SK-N-SH (cell line): ENCODE measurements at regions not wholly inside any gene's neighbourhood (a gene's known extent, or its start where the extent isn't known, plus 50 kb on each side); places are given as distances from the start of the nearest gene placed in this dataset.

Experiments
- CTCF ChIA-PET: fragments of 300-600, 350-600 bp; formaldehyde crosslinking; extraction: SDS; loops from one replicate; lab custom pipeline; 2021; lab: Yijun Ruan, JAX
- POLR2A ChIA-PET: fragments of 350-600 bp; sonication (Branson Sonifier 250); formaldehyde crosslinking; extraction: SDS; loops from one replicate; lab custom pipeline; 2020; ENCODE audit warnings: antibody characterized with exemption, inconsistent platforms; lab: Yijun Ruan, JAX
- DNase-seq: peaks from one replicate; pipeline ENCODE4 v3.0.0; 2012
- H2AFZ ChIP-seq: fragments of 200-600 bp; sonication (generic); 2 replicates; pipeline ENCODE4 v1.8.1; 2016; ENCODE audit warnings: antibody characterized with exemption, mild to moderate bottlenecking, low read depth
- H3F3A ChIP-seq: fragments of 200-600 bp; sonication (generic); replicated peaks from 2 replicates; pipeline ENCODE3; 2016; ENCODE audit warnings: antibody characterized with exemption, mild to moderate bottlenecking; ENCODE audit not compliant: insufficient read depth
- H3K27ac ChIP-seq, 2 experiments: fragments of 200-500 bp in 1 of 2; fragments of 200-600 bp in 1 of 2; sonication (Bioruptor generic) in 1 of 2; sonication (generic), shearing (Covaris generic) in 1 of 2; 2 replicates each; pipeline versions ENCODE4 v1.5.1 to v1.6.1; 2014 to 2016; ENCODE audit warnings: low read depth in 2 of 2, inconsistent platforms in 1 of 2, low read length in 1 of 2, mild to moderate bottlenecking in 1 of 2, mixed read lengths in 1 of 2
- H3K27me3 ChIP-seq: fragments of 200-600 bp; sonication (generic), shearing (Covaris generic); 2 replicates; pipeline ENCODE4 v1.6.1; 2016; ENCODE audit warnings: mixed run types; ENCODE audit not compliant: insufficient read depth
- H3K36me3 ChIP-seq, 2 experiments: fragments of 200-500 bp in 1 of 2; fragments of 200-600 bp in 1 of 2; sonication (Bioruptor generic) in 1 of 2; sonication (generic) in 1 of 2; replicated peaks in 1 of 2; 2 replicates each; pipeline versions ENCODE3 to v1.5.1; 2014 to 2016; ENCODE audit warnings: low read length in 1 of 2, mild to moderate bottlenecking in 1 of 2; ENCODE audit not compliant: insufficient read depth in 2 of 2, control insufficient read depth in 1 of 2
- H3K4me1 ChIP-seq, 2 experiments: fragments of 200-500 bp in 1 of 2; fragments of 200-600 bp in 1 of 2; sonication (Bioruptor generic) in 1 of 2; sonication (generic), shearing (Covaris generic) in 1 of 2; 2 replicates each; pipeline versions ENCODE4 v1.5.1 to v1.6.1; 2014 to 2016; ENCODE audit warnings: low read depth in 1 of 2, low read length in 1 of 2, mixed run types in 1 of 2; ENCODE audit not compliant: insufficient read depth in 2 of 2, control insufficient read depth in 1 of 2
- H3K4me2 ChIP-seq: fragments of 200-600 bp; sonication (generic), shearing (Covaris generic); 2 replicates; pipeline ENCODE4 v1.6.1; 2017; ENCODE audit warnings: mixed run types
- H3K4me3 ChIP-seq, 2 experiments: fragments of 200-500 bp in 1 of 2; fragments of 200-600 bp in 1 of 2; sonication (Bioruptor generic) in 1 of 2; sonication (generic), shearing (Covaris generic) in 1 of 2; 2 replicates each; pipeline versions ENCODE4 v1.5.1 to v1.8.1; 2014 to 2016; ENCODE audit warnings: low read depth in 2 of 2, inconsistent platforms in 1 of 2, low read length in 1 of 2, mild to moderate bottlenecking in 1 of 2, mixed read lengths in 1 of 2, moderate library complexity in 1 of 2
- H3K79me2 ChIP-seq: fragments of 200-600 bp; sonication (generic); 2 replicates; pipeline ENCODE4 v1.8.1; 2017; ENCODE audit warnings: mild to moderate bottlenecking; ENCODE audit not compliant: insufficient read depth
- H3K9ac ChIP-seq: fragments of 200-600 bp; sonication (generic); 2 replicates; pipeline ENCODE4 v1.6.1; 2017; ENCODE audit warnings: mixed run types
- H3K9me2 ChIP-seq: fragments of 200-600 bp; sonication (generic); 2 replicates; pipeline ENCODE4 v1.6.1; 2017; ENCODE audit warnings: mixed run types
- H3K9me3 ChIP-seq: fragments of 200-600 bp; sonication (generic); 2 replicates; pipeline ENCODE4 v1.6.1; 2017; ENCODE audit warnings: mixed run types, mild to moderate bottlenecking, moderate library complexity
- H4K20me1 ChIP-seq: fragments of 200-600 bp; sonication (generic); 2 replicates; pipeline ENCODE4 v1.6.1; 2017; ENCODE audit warnings: mild to moderate bottlenecking, mixed run types; ENCODE audit not compliant: insufficient read depth
- CHD2 ChIP-seq: fragments of 150-350 bp; IDR thresholded peaks from 2 replicates; pipeline ENCODE4 v1.6.1; 2018; ENCODE audit warnings: low read length; ENCODE audit not compliant: partially characterized antibody
- ELF1 ChIP-seq: IDR thresholded peaks from 2 replicates; pipeline ENCODE4 v1.4.0; 2012
- EP300 ChIP-seq, 2 experiments: IDR thresholded peaks; 2 replicates each; pipeline versions ENCODE4 v1.4.0 to v1.6.1; 2012; ENCODE audit warnings: borderline replicate concordance in 1 of 2, low read depth in 1 of 2, low read length in 1 of 2
- EZH2phosphoT487 ChIP-seq: fragments of 200-600 bp; sonication (generic); IDR thresholded peaks from 2 replicates; pipeline ENCODE4 v1.6.1; 2017; ENCODE audit warnings: low read depth, mixed run types, mild to moderate bottlenecking, antibody characterized with exemption, moderate library complexity, borderline replicate concordance
- FOSL2 ChIP-seq: IDR thresholded peaks from 2 replicates; pipeline ENCODE4 v1.4.0; 2012; ENCODE audit warnings: low read depth, mild to moderate bottlenecking, moderate library complexity, borderline replicate concordance
- GABPA ChIP-seq: IDR thresholded peaks from 2 replicates; pipeline ENCODE4 v1.4.0; 2012; ENCODE audit warnings: low read depth, mild to moderate bottlenecking
- GATA2 ChIP-seq: sonication (generic); formaldehyde crosslinking; IDR thresholded peaks from 2 replicates; pipeline ENCODE4 v1.5.0; 2020; ENCODE audit warnings: mild to moderate bottlenecking, missing genetic modification reagents
- NRF1 ChIP-seq: IDR thresholded peaks from 2 replicates; pipeline ENCODE4 v1.6.1; 2012; ENCODE audit warnings: low read depth, mild to moderate bottlenecking, low read length
- PBX3 ChIP-seq: IDR thresholded peaks from 2 replicates; pipeline ENCODE4; 2012
- RAD21 ChIP-seq: IDR thresholded peaks from 2 replicates; pipeline ENCODE4 v1.6.1; 2012; ENCODE audit warnings: mild to moderate bottlenecking, low read length
- RCOR1 ChIP-seq: fragments of 150-350 bp; IDR thresholded peaks from 2 replicates; pipeline ENCODE4 v1.6.1; 2017; ENCODE audit warnings: antibody characterized with exemption, low read length
- REST ChIP-seq: IDR thresholded peaks from 2 replicates; pipeline ENCODE4 v1.6.1; 2012; ENCODE audit warnings: mild to moderate bottlenecking, low read depth, low read length, moderate library complexity
- RFX5 ChIP-seq: IDR thresholded peaks from 2 replicates; pipeline ENCODE4 v1.6.1; 2012; ENCODE audit warnings: mild to moderate bottlenecking, improper control_type of control experiment, low read length
- RXRA ChIP-seq: IDR thresholded peaks from 2 replicates; pipeline ENCODE4 v1.4.0; 2012; ENCODE audit warnings: low read depth, mild to moderate bottlenecking, borderline replicate concordance
- SMC3 ChIP-seq: IDR thresholded peaks from 2 replicates; pipeline ENCODE4 v1.6.1; 2012; ENCODE audit warnings: low read depth, low read length, improper control_type of control experiment
- TCF12 ChIP-seq: IDR thresholded peaks from 2 replicates; pipeline ENCODE4 v1.4.0; 2012
- YY1 ChIP-seq: IDR thresholded peaks from 2 replicates; pipeline ENCODE4 v1.4.0; 2012; ENCODE audit warnings: low read depth, mild to moderate bottlenecking
- WGBS: methylation state at CpG from one replicate; pipeline ENCODE4 v1.1.6; 2017; ENCODE audit warnings: low lambda C conversion rate; 5-methylcytosine and 5-hydroxymethylcytosine counted together
- TF ChIP-seq, protein P1 (sequence below): fragments of 150-350 bp; IDR thresholded peaks from 2 replicates; pipeline ENCODE4 v1.6.1; 2017; ENCODE audit warnings: antibody characterized with exemption, low read length, low read depth, borderline replicate concordance

DNA sequence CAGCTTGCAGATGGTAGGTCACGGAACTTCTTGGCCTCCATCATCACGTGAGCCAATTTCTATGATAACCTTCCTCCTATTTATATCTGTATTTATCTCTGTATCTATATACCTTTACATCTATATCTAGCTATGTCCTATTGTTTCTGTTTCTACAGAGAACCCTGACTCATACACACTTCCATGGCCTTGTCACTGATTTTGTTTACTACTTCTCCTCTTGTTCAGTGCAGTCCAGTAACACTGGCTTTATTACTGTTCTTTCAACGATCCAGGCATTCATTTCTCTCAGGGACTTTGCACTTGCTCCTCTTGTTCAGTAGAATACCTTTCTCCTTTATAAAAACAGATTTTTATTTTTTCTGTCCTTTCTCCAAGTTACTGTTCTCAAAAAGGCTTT lies 937.0 kb upstream of the ALCAM start:
- Histone ChIP-seq H2AFZ (no peak overlapping the region), H3K9ac (no peak overlapping the region), H3K9me3 (no peaks in the 10 kb centered on the region), H4K20me1 (no peaks in the 10 kb centered on the region), H3K4me3 (no peak overlapping the region), H3K4me1 (no peaks in the 10 kb centered on the region), H3K9me2 (no peaks in the 10 kb centered on the region), H3K4me2 (no peak overlapping the region), H3F3A (no peaks in the 10 kb centered on the region), H3K27ac (no peak overlapping the region), H3K79me2 (no peaks in the 10 kb centered on the region), H3K27me3 (no peaks in the 10 kb centered on the region), H3K36me3 (no peaks in the 10 kb centered on the region)
- TF ChIP-seq TCF12 (no peak), YY1 (no peak), CHD2 (no peak), FOSL2 (no peak), NRF1 (no peak), GABPA (no peak), EZH2phosphoT487 (no peak), REST (no peak), SMC3 (no peak), PBX3 (no peak), GATA2 (CRISPR knock-in tag) (no peak), EP300 (IDR thresholded peaks at IDR 0.05; ENCODE audit: borderline replicate concordance in 1 of 2, low read depth in 1 of 2, low read length in 1 of 2) (no peak), RXRA (no peak), RAD21 (no peak), RFX5 (no peak), ELF1 (no peak), RCOR1 (no peak)
- TF ChIP-seq, protein P1, sequence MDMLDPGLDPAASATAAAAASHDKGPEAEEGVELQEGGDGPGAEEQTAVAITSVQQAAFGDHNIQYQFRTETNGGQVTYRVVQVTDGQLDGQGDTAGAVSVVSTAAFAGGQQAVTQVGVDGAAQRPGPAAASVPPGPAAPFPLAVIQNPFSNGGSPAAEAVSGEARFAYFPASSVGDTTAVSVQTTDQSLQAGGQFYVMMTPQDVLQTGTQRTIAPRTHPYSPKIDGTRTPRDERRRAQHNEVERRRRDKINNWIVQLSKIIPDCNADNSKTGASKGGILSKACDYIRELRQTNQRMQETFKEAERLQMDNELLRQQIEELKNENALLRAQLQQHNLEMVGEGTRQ: no peak
- no peak for DNase-seq
- CTCF ChIA-PET: no interaction called here
- WGBS: 69% methylated on average over 3 of the region's 3 CpGs
- POLR2A ChIA-PET: no interaction called here
